ENCODE measurements at regions not wholly inside any gene's neighbourhood (a gene's known extent, or its start where the extent isn't known, plus 50 kb on each side); places are given as distances from the start of the nearest gene placed in this dataset.

DNA sequence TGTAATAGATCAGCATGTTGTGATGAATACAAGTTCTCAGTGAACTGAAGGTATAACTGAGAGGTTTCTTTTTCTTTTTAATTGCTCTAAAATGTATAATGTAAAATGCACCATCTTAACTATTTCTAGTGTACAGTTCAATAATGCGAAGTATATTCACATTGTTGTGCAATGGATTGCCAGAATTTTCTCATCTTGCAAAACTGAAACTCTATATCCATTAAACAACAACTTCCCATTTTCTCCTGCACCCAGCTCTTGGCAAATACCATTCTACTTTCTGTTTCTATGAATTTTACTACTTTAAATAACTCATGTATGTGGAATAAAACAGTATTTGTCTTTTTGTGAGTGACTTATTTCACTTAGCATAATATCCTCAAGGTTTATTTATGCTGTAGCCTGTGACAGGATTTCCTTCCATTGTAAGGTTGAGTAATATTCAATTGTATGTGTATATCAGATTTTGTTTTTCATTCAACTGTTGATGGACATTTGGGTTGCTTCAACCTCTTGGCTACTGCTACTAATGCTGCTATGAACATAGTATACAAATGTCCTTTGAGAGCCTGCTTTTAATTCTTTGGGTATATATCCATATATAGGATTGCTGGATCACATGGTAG is 53.5 kb upstream of the NPFFR2 start:
- no peak overlapping the region for H3K4me3 ChIP-seq
- WGBS, 2 donors = 90 to 97% methylated on average over 1 of the region's 1 CpG
- no peaks in the 10 kb centered on the region for H3K27me3 ChIP-seq
- TF ChIP-seq CTCF (IDR thresholded peaks at IDR 0.05) = no peak
- H3K36me3 ChIP-seq = no peaks in the 10 kb centered on the region
- FAIRE-seq (no peak), ATAC-seq (no peak), DNase-seq (no peak)
- no peaks in the 10 kb centered on the region for H3K9me3 ChIP-seq
- no peaks in the 10 kb centered on the region for H3K4me1 ChIP-seq
- H3K27ac ChIP-seq = no peak overlapping the region
- intact Hi-C loops (cut with DNase I) = no loop called here

GRCh38 chr4:71980976-71981375 is 50.8 kb upstream of the NPFFR2 start:
- Histone ChIP-seq H3K27ac (no peak overlapping the region), H3K27me3 (no peaks in the 10 kb centered on the region), H3K9me3 (no peaks in the 10 kb centered on the region), H3K36me3 (no peaks in the 10 kb centered on the region), H3K4me1 (no peaks in the 10 kb centered on the region), H3K4me3 (no peak overlapping the region)
- 72 to 87% methylated on average over 2 of the region's 2 CpGs for WGBS, 2 donors
- no peak for ATAC-seq
- FAIRE-seq = no peak
- DNase-seq = no peak
- TF ChIP-seq CTCF (IDR thresholded peaks at IDR 0.05) = no peak
- intact Hi-C loops (cut with DNase I) = no loop called here

Data from pancreas (tissue), 10 donors.